GM21390 (cell line): ENCODE measurements at regions not wholly inside any gene's neighbourhood (a gene's known extent, or its start where the extent isn't known, plus 50 kb on each side); places are given as distances from the start of the nearest gene placed in this dataset.

ENCODE experiments used
- ATAC-seq: cut with Tn5 transposase; IDR thresholded peaks from one replicate; pipeline ENCODE4 v1.9.1; 2021; ENCODE audit not compliant: unreplicated experiment

GRCh38 chr5:152271420-152271819 lies 133.7 kb downstream of the NMUR2 start:
- ATAC-seq: no peak

DNA sequence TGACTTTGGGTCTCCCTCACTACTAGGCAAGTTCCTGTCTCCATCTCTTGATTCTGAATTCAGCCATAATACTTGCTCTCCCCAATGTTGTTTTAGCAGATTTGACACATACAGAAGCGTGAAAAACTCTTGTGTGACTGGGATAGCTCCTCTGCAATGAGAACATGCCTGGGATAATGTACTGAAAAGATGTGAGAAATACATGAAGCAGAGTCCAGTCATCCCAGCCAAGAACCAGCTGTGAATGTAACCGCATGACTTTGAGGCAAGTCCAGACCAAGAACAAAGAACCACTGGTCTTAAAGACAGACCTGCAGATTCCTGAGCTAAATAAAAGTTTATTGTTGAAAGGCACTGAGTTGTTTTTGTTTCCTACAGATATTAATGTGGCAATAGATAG lies 135.0 kb downstream of the NMUR2 start:
- no peak for ATAC-seq

DNA sequence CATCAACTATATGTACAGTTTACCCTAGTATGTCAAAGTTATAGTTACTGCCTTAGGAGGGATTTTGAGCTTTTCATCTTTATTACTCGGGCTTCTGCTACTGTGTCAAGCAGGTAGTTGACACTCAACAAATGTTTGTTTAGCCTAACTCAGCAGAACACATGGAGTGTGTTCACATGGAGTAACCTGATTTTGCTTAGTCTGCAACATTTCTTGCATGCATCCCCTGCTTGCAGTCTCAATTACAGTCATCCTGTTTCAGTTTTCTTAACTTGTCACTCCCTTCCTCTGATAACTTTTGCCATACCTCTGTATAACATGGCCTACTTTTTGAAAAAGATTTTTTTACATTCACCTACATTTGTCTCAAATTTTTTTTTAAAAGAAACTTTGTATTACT lies 135.5 kb downstream of the NMUR2 start:
- ATAC-seq: no peak

GRCh38 chr5:152264645-152265254 lies 140.3 kb downstream of the NMUR2 start:
- no peak for ATAC-seq

- ATAC-seq: no peak
Observed at GRCh38 chr5:152262667-152263066, 142.4 kb downstream of the NMUR2 start.

GRCh38 chr5:152260940-152261339 lies 144.1 kb downstream of the NMUR2 start:
- no peak for ATAC-seq

DNA sequence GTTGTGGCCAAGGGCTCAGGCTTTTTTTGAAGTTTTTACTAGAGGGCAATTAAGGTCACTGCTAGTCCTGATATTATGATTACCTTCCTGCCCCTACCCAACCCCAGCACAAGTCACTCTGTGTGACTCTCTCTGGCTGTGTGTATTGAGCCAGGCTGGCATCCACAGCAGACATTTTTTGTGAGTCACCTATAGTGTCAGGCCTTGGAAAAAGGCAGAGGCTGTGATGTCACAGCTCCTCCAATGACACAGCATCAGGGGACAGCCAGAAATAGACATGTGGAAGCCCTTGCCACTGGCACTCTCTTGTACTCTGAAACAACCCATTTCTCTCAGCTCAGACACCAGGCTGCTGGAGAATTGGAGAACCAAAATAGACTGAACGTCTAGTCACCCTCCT lies 145.4 kb downstream of the NMUR2 start:
- ATAC-seq: no peak

- ATAC-seq: no peak
Observed at GRCh38 chr5:152256580-152256979, 148.5 kb downstream of the NMUR2 start.

DNA sequence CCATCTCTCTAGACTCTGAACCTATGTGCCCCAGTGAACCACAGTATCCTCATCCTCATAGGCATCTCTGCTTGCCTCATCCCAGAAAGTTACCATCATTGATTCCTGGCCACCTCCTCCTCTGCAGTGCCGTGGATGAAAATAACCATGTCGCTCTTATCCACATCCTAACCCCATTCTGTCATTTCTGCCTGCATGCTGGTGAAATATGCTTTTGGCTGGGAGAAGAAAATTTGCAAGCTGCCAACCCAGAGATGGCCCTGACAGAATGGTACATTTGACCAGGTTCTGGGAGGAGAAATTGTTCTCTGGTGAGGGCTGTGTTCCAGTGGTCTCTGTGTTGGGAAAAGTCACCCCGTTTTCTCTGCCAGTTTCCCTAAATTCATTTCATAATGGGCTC lies 149.7 kb downstream of the NMUR2 start:
- ATAC-seq: no peak

- ATAC-seq: no peak
Observed at GRCh38 chr5:152247850-152248385, 157.2 kb downstream of the NMUR2 start.

DNA sequence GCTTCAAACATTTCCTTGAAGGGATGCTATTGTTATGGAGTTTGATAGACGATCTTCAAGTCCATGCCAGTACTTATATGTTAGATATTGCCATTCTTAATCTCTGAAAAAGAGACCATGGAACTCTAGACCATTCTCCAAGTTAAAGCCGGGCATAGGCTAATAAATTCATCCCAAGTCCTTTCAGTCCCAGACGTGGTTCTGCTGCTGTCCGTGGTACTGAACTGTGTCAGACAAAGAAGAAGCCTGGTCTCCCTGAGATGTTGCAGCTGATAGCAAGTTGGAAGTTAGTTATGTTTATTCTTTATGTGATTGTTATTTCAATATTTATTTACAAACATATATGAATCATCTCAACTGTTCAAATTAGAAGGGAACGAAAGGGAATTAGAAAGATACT lies 158.7 kb downstream of the NMUR2 start:
- no peak for ATAC-seq

DNA sequence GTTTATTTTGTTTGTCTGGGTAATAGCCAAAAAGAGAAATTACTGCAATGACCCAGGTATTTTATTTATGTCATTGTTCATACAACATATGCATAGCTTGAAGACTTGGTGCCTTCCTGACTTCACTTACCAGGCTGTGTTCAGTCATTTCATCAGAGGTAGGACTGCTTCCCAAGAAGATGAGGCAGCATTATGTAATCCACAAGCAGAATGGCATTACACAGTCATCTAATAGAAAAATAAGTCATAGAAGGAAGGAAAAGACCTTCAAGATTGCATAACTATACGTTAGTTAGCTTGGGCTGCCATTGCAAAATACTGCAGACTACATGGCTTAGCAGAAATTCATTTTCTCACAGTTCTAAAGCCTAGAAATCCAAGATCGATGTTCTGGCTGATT lies 167.5 kb downstream of the NMUR2 start:
- no peak for ATAC-seq

GRCh38 chr5:152226191-152226590 lies 178.9 kb downstream of the NMUR2 start:
- no peak for ATAC-seq

DNA sequence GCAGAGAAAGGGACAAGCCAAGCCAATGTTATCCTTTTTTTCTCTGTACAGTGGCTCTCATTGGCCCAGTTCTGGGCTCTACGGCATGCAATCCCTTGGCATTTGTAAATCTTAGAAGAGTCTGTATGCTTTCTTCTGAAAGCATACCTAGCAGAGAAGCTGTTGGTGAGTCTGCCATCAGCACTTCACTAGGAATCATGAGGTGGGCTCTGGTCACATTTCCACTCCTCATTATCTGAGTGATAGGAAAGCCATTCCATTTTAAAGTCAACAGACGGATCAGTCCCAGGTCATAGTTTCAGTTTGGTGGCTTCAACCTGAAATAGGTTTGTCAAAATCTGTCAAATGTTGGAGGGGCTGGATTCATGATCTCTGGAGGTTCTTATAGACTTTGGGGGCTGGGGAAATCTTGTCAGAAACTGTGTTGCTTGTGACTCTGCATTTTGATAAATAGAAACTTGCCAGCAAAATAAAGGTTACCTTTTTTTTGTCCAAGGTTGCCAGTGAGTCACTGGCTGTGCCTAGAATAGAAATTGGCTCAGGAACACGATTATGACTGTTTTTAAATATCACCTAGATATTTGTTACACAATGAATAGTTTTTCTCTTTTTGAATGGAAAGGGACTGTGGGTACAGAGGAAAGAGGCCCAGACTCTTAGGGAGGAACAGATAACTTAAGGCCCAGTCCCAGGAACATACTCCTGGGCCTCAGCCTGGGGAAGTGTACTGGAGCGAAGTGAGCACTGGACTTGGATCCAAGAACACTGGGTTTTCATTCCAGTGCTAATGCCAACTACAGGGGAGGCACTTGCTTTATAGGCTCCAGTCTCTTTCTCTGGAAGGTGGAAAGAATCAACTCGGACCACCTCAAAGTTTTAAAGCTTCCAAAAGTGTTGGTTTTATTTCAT lies 183.1 kb downstream of the NMUR2 start:
- no peak for ATAC-seq

DNA sequence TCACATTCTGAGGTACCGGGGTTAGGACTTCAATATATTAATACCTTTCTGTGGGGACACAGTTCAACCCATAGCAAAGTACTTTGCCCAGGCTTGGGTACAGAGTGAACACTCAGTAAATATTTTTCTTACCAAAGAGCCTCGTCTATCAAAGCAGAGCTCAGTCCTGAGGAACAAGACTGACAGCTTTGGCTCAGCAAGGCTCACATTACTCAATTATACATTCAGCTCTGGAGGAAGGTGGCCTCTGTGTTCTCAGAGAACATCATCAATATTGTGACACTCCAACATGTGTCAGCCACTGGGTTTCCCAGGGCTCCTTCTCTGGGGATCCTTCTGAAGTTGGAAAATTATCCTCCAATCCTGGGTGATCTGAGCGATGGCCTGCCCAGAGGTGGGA lies 186.4 kb downstream of the NMUR2 start:
- ATAC-seq: no peak

GRCh38 chr5:152205804-152206203 lies 199.3 kb downstream of the NMUR2 start:
- no peak for ATAC-seq

DNA sequence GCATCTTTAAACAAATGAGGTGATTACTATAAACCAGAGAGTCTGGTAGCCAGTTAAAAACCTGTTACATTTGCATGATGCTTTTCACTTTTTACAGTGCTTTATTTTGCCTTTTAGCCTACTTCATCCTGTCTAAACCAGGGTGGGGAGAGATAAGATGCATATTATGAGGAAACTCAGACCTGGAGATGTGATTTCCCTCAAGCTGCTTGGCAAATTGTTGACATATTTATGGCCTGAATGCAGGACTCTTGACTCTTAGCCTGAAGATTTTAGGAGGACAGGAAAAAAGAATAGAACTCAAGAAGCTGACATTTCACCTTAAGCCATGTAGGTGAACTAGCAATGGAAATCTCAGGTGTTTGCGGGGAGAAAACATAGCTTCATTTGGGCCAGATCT lies 202.8 kb downstream of the NMUR2 start:
- ATAC-seq: no peak

DNA sequence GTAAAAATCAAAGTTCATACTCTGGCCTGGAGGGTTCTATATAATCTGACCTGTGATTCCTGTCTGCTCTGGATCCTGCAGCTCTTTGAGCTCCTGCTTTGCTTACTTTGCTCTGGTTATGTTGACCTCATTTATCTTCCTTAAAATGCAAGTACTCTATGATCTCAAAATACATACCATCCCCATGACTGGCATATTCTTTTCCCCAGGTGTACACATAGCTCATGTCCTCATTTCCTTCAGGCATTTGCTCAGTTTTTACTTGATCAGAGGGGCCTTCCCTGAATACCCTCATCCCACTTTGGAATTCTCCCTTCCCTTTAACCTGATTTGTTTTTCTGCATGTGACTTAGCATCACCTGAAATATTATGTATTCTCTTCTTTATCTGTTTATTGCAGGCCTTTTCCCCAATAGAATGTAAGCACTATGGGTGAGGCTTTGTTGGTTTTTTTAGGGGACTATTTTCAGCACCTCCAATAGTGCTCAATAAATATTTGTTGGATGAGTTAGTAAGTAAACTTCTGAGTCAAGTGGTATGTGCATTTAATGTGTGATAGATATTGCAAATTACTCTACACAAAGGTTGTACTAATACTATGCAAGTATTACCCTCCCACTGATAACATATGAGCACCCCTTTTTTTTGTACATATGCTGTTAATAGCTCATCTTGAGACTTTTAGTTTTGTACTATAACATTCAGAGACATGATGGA lies 211.5 kb downstream of the NMUR2 start:
- no peak for ATAC-seq

DNA sequence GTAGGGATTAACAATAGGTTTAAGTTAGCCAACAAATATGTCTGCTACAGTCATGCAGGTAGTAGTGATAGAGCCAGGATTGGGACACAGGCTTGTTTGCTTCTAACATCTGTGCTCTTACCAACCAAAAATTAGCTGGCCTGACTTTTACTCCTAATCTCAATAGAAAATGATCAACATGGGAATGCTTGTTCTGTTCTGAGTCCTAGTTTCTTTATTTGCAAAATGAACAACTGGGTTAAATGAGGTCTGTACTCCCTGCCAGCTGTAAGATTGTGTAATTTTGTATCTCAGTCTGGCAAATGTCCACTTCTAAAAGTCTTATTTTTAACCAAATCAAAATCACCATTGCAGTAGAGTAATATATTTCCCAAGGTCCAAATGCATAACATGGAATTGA lies 216.8 kb downstream of the NMUR2 start:
- ATAC-seq: no peak

GRCh38 chr5:152187668-152188067 lies 217.4 kb downstream of the NMUR2 start:
- no peak for ATAC-seq

GRCh38 chr5:152185547-152186245 lies 219.4 kb downstream of the NMUR2 start:
- ATAC-seq: no peak
